HCT116 (cell line): ENCODE measurements at regions not wholly inside any gene's neighbourhood (a gene's known extent, or its start where the extent isn't known, plus 50 kb on each side); places are given as distances from the start of the nearest gene placed in this dataset.

ENCODE experiments used
- CTCF ChIP-seq, 3 experiments: fragments of 200-600 bp in 1 of 3; sonication (generic) in 1 of 3; IDR thresholded peaks in 2 of 3; conservative IDR thresholded peaks in 1 of 3; 2 replicates each; pipeline ENCODE4 v1.5.1; 2012 to 2017; ENCODE audit warnings: low read depth in 2 of 3, low read length in 2 of 3, antibody characterized with exemption in 1 of 3, borderline replicate concordance in 1 of 3, control low read depth in 1 of 3, mild to moderate bottlenecking in 1 of 3, mixed read lengths in 1 of 3, mixed run types in 1 of 3, moderate library complexity in 1 of 3; ENCODE audit not compliant: insufficient read depth in 1 of 3
- EGR1 ChIP-seq: IDR thresholded peaks from 2 replicates; pipeline ENCODE4 v1.6.1; 2012; ENCODE audit warnings: low read depth
- EZH2 ChIP-seq: fragments of 200-600 bp; sonication (generic); IDR thresholded peaks from 2 replicates; pipeline ENCODE4 v1.6.1; 2017; ENCODE audit warnings: antibody characterized with exemption, mixed run types
- JUND ChIP-seq: IDR thresholded peaks from 2 replicates; pipeline ENCODE4 v1.6.1; 2012
- MAX ChIP-seq: IDR thresholded peaks from 2 replicates; pipeline ENCODE4 v1.6.1; 2012
- POLR2A ChIP-seq: IDR thresholded peaks from 2 replicates; pipeline ENCODE4 v1.7.0; 2011; ENCODE audit warnings: borderline replicate concordance; ENCODE audit not compliant: insufficient read depth, insufficient read length; ENCODE audit errors: extremely low read depth
- POLR2AphosphoS5 ChIP-seq: IDR thresholded peaks from 2 replicates; pipeline ENCODE4 v1.6.1; 2011; ENCODE audit warnings: mild to moderate bottlenecking, low read depth, low read length, moderate library complexity
- REST ChIP-seq: IDR thresholded peaks from 2 replicates; pipeline ENCODE4 v1.6.1; 2012; ENCODE audit warnings: low read depth
- SP1 ChIP-seq: IDR thresholded peaks from 2 replicates; pipeline ENCODE4 v1.6.1; 2012; ENCODE audit warnings: low read depth
- SRF ChIP-seq: IDR thresholded peaks from 2 replicates; pipeline ENCODE4 v1.6.1; 2012; ENCODE audit warnings: low read depth
- YY1 ChIP-seq: IDR thresholded peaks from 2 replicates; pipeline ENCODE4 v1.6.1; 2011; ENCODE audit warnings: low read length, low read depth, moderate library complexity, mild to moderate bottlenecking; ENCODE audit not compliant: insufficient replicate concordance; ENCODE audit errors: extremely low read depth
- ZBTB33 ChIP-seq: IDR thresholded peaks from 2 replicates; pipeline ENCODE4 v1.6.1; 2011; ENCODE audit warnings: mild to moderate bottlenecking, low read length, moderate library complexity; ENCODE audit not compliant: insufficient replicate concordance; ENCODE audit errors: extremely low read depth
- ZFX ChIP-seq: fragments of 450-650 bp; IDR thresholded peaks from 2 replicates; pipeline ENCODE4 v1.6.1; 2017
- ZNF274 ChIP-seq: fragments of 200-500 bp; sonication (Bioruptor generic); IDR thresholded peaks from 2 replicates; pipeline ENCODE4 v1.6.1; 2014; ENCODE audit warnings: mild to moderate bottlenecking, low read depth, low read length, inconsistent platforms

DNA sequence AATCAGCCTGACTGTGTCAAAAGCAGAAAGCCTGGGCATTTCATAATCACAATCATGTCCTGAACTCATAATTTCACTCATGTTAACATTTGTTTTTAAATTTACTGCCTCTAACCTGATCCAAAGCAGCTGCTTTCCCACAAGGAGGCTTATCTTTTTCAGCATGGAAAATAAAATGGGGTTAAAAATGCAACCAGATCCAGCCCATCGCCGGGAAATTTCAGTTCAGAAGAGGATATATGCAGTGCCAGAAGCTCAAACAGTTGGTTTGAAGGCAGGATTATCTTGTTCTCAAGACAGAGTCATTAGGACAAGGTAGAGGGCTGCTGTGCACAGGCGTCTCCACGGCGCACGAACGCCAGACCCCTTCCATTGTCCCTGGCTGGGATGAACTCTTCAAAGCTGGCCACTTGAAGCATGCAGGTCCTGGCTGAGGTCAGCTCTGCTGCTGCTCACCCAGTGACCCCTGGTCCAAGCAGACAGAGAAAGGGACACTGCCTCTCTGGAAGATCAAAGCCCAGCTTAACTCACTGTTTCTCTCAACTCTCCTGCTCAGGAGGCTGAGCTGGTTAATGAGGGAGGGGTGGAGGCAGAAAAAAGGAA lies 191.1 kb upstream of the HEY2 start:
- TF ChIP-seq POLR2AphosphoS5 (no peak), POLR2A (no peak), CTCF (IDR thresholded peaks at IDR 0.05 in 2 of 3, conservative IDR thresholded peaks at IDR 0.05 in 1 of 3; ENCODE audit: borderline replicate concordance in 1 of 3, insufficient read depth in 1 of 3, low read depth in 2 of 3, low read length in 2 of 3) (no peak), REST (no peak), ZNF274 (no peak), JUND (no peak), SP1 (no peak), ZBTB33 (no peak), EZH2 (no peak), SRF (no peak), YY1 (no peak), EGR1 (no peak), MAX (no peak), ZFX (no peak)
